GM12878 (cell line): ENCODE measurements at regions not wholly inside any gene's neighbourhood (a gene's known extent, or its start where the extent isn't known, plus 50 kb on each side); places are given as distances from the start of the nearest gene placed in this dataset.

Experiments used
- ATAC-seq: fragments of 200-7000 bp; cut with Tn5 transposase; 3 replicates; pipeline ENCODE4 v1.9.1; 2020; ENCODE audit warnings: mild to moderate bottlenecking, moderate library complexity
- BruUV-seq: library from RNA; stranded (reverse); fragments of 400-500 nt; replicated peaks from 2 replicates; lab custom pipeline; 2021; lab: Mats Ljungman, UMichigan
- CTCF ChIA-PET: fragments of 300-600 bp; sonication (Branson Sonifier 250); formaldehyde crosslinking; extraction: SDS; loops from one replicate; lab custom pipeline; 2021; ENCODE audit warnings: inconsistent platforms; lab: Yijun Ruan, JAX
- POLR2A ChIA-PET: fragments of 350-600 bp; formaldehyde crosslinking; extraction: SDS; loops from one replicate; lab custom pipeline; 2021; ENCODE audit warnings: inconsistent platforms; lab: Charles Lee
- RAD21 ChIA-PET: fragments of 300-600 bp; sonication (Branson Sonifier 250); formaldehyde crosslinking; loops from one replicate; lab custom pipeline; 2023; ENCODE audit warnings: antibody characterized with exemption; ENCODE audit not compliant: unreplicated experiment; lab: Charles Lee
- SMC1A ChIA-PET: fragments of 300-600 bp; sonication (Branson Sonifier 250); formaldehyde crosslinking; loops from one replicate; lab custom pipeline; 2023; ENCODE audit not compliant: unreplicated experiment, uncharacterized antibody; lab: Charles Lee
- DNase-seq: peaks from one replicate; pipeline ENCODE4 v3.0.0-alpha.2; 2011; ENCODE audit warnings: low read depth, low spot score
- FAIRE-seq: peaks from 3 replicates; lab custom pipeline; 2011; peaks lifted over from hg19 to GRCh38; lab: Jason Lieb, UNC
- H2AFZ ChIP-seq: 2 replicates; pipeline ENCODE4 v1.6.0; 2011; ENCODE audit warnings: low read depth, low read length, control low read depth; ENCODE audit not compliant: control insufficient read depth
- H3K27ac ChIP-seq: 2 replicates; pipeline ENCODE4 v1.5.1; 2011; ENCODE audit warnings: control low read depth; ENCODE audit not compliant: control insufficient read depth, insufficient read depth
- H3K27me3 ChIP-seq, 2 experiments: replicated peaks in 1 of 2; 2 replicates each; pipeline versions ENCODE4 v1.6.0 to v1.6.1; 2011; ENCODE audit warnings: low read length in 1 of 2; ENCODE audit not compliant: control insufficient read depth in 2 of 2, insufficient read depth in 2 of 2
- H3K36me3 ChIP-seq, 2 experiments: 2 replicates each; pipeline ENCODE4 v1.5.1; 2011; ENCODE audit warnings: low read length in 1 of 2; ENCODE audit not compliant: control insufficient read depth in 2 of 2, insufficient read depth in 2 of 2
- H3K4me1 ChIP-seq: 2 replicates; pipeline ENCODE4 v1.6.1; 2011; ENCODE audit warnings: mild to moderate bottlenecking, low read length, moderate library complexity, mixed read lengths; ENCODE audit not compliant: control insufficient read depth, insufficient read depth
- H3K4me2 ChIP-seq: 2 replicates; pipeline ENCODE4 v1.6.0; 2011; ENCODE audit warnings: control low read depth; ENCODE audit not compliant: control insufficient read depth, insufficient read depth
- H3K4me3 ChIP-seq: fragments of 200-600 bp; sonication (generic); 2 replicates; pipeline ENCODE4 v1.5.1; 2016
- H3K79me2 ChIP-seq: 2 replicates; pipeline ENCODE4 v1.6.0; 2011; ENCODE audit warnings: low read length; ENCODE audit not compliant: control insufficient read depth, insufficient read depth
- H3K9ac ChIP-seq: 2 replicates; pipeline ENCODE4 v1.8.0; 2011; ENCODE audit warnings: low read length, control low read depth, mixed read lengths; ENCODE audit not compliant: control insufficient read depth, insufficient read depth
- H3K9me3 ChIP-seq: replicated peaks from 3 replicates; pipeline ENCODE4 v1.5.1; 2011; ENCODE audit warnings: mild to moderate bottlenecking, low read length; ENCODE audit not compliant: control insufficient read depth, insufficient read depth
- H4K20me1 ChIP-seq: 2 replicates; pipeline ENCODE4 v1.6.0; 2011; ENCODE audit not compliant: control insufficient read depth, insufficient read depth
- CBX5 ChIP-seq: sonication (generic); IDR thresholded peaks from 2 replicates; pipeline ENCODE4 v1.6.1; 2016; ENCODE audit warnings: low read depth, moderate library complexity, mild to moderate bottlenecking, inconsistent platforms
- CHD4 ChIP-seq: fragments of 200-600 bp; sonication (generic); IDR thresholded peaks from 2 replicates; pipeline ENCODE4 v1.6.1; 2016; ENCODE audit warnings: mild to moderate bottlenecking
- FOS ChIP-seq: IDR thresholded peaks from 3 replicates; pipeline ENCODE4 v1.6.1; 2011; ENCODE audit warnings: borderline replicate concordance; ENCODE audit not compliant: insufficient read length; ENCODE audit errors: extremely low read depth
- GABPA ChIP-seq: IDR thresholded peaks from 2 replicates; pipeline ENCODE4 v1.6.1; 2014; ENCODE audit warnings: antibody characterized with exemption, low read depth, mild to moderate bottlenecking, inconsistent platforms
- HCFC1 ChIP-seq: fragments of 150-350 bp; IDR thresholded peaks from 2 replicates; pipeline ENCODE4 v1.6.1; 2014; ENCODE audit warnings: low read length
- HSF1 ChIP-seq: fragments of 150-350 bp; IDR thresholded peaks from 2 replicates; pipeline ENCODE4 v1.6.1; 2014; ENCODE audit warnings: mild to moderate bottlenecking, low read depth, low read length
- MAX ChIP-seq: IDR thresholded peaks from 2 replicates; pipeline ENCODE4 v1.6.1; 2012; ENCODE audit warnings: low read depth, low read length, improper control_type of control experiment
- MLLT1 ChIP-seq: fragments of 450-650 bp; IDR thresholded peaks from 2 replicates; pipeline ENCODE4 v1.6.1; 2016; ENCODE audit warnings: mild to moderate bottlenecking
- PAX8 ChIP-seq: fragments of 450-650 bp; IDR thresholded peaks from 2 replicates; pipeline ENCODE4 v1.6.1; 2017; ENCODE audit warnings: mild to moderate bottlenecking, moderate library complexity
- PKNOX1 ChIP-seq: fragments of 450-650 bp; IDR thresholded peaks from 2 replicates; pipeline ENCODE4 v1.6.1; 2016; ENCODE audit warnings: mild to moderate bottlenecking
- POLR2AphosphoS5 ChIP-seq: IDR thresholded peaks from 2 replicates; pipeline ENCODE4 v1.6.1; 2011; ENCODE audit warnings: mild to moderate bottlenecking, low read length, inconsistent platforms
- RAD21 ChIP-seq: IDR thresholded peaks from 2 replicates; pipeline ENCODE4 v1.6.1; 2011; ENCODE audit warnings: mild to moderate bottlenecking, low read depth, low read length, moderate library complexity; ENCODE audit not compliant: insufficient read depth
- RAD51 ChIP-seq: fragments of 450-650 bp; IDR thresholded peaks from 2 replicates; pipeline ENCODE4 v1.6.1; 2016; ENCODE audit warnings: moderate library complexity, mild to moderate bottlenecking, inconsistent platforms
- SUZ12 ChIP-seq: fragments of 200-600 bp; sonication (generic); IDR thresholded peaks from one replicate; pipeline ENCODE4 v1.6.1; 2018; ENCODE audit warnings: antibody characterized with exemption, mild to moderate bottlenecking; ENCODE audit not compliant: unreplicated experiment
- TCF3 ChIP-seq: IDR thresholded peaks from 2 replicates; pipeline ENCODE4 v1.6.1; 2012; ENCODE audit warnings: low read depth, mild to moderate bottlenecking, low read length, borderline replicate concordance; ENCODE audit not compliant: insufficient read depth
- WGBS: methylation state at CpG from one replicate; pipeline ENCODE4 v1.1.6; 2016; ENCODE audit warnings: low lambda C conversion rate; ENCODE audit not compliant: insufficient replicate concordance, insufficient coverage; ENCODE audit errors: missing lambda C conversion rate; 5-methylcytosine and 5-hydroxymethylcytosine counted together
- in situ Hi-C: fragments of 300-500 bp; cut with MboI; formaldehyde crosslinking; loops from 9 replicates; pipeline ENCODE4 v1.14.3; 2018; ENCODE audit warnings: mixed read lengths
- intact Hi-C: fragments of 100-400 bp; cut with micrococcal nuclease; formaldehyde crosslinking; loops from one replicate; pipeline ENCODE4 v1.14.2; 2022; ENCODE audit not compliant: unreplicated experiment

- no peak overlapping the region for H3K4me3 ChIP-seq
- H3K4me1 ChIP-seq: peaks cover 15% of the 10 kb centered on the region
- no peak for ATAC-seq
- no peak for DNase-seq
- in situ Hi-C loops: no loop called here
- no peak overlapping the region for H2AFZ ChIP-seq
- no peaks in the 10 kb centered on the region for H3K27me3 ChIP-seq
- H3K36me3 ChIP-seq: no peaks in the 10 kb centered on the region
- H3K4me2 ChIP-seq: no peak overlapping the region
- RAD21 ChIA-PET: no interaction called here
- SMC1A ChIA-PET: no interaction called here
- POLR2A ChIA-PET: no interaction called here
- intact Hi-C loops: no loop called here
- no peaks in the 10 kb centered on the region for H3K79me2 ChIP-seq
- FAIRE-seq: no peak
- 96% methylated on average over 2 of the region's 2 CpGs for WGBS
- TF ChIP-seq TCF3: no peak
- TF ChIP-seq HSF1: no peak
- TF ChIP-seq, all 136 proteins: peak for 0
- BruUV-seq: no TSS peak
- Histone ChIP-seq H4K20me1 (no peaks in the 10 kb centered on the region), H3K9ac (no peak overlapping the region), H3K27ac (no peak overlapping the region), H3K9me3 (no peaks in the 10 kb centered on the region; the same call in 2 of the 3 replicates)
- CTCF ChIA-PET: no interaction called here
Observed at GRCh38 chr18:9013926-9014373, 88.5 kb upstream of the NDUFV2 start.

- DNase-seq (no peak), FAIRE-seq (no peak), ATAC-seq (no peak)
- POLR2A ChIA-PET: no interaction called here
- intact Hi-C loops (no loop called here), in situ Hi-C loops (no loop called here)
- no peaks in the 10 kb centered on the region for H3K9me3 ChIP-seq
- H3K9ac ChIP-seq: no peak overlapping the region
- WGBS: 93% methylated on average over 3 of the region's 3 CpGs
- H3K4me2 ChIP-seq: no peak overlapping the region
- H4K20me1 ChIP-seq: no peaks in the 10 kb centered on the region
- H2AFZ ChIP-seq: no peak overlapping the region
- H3K27ac ChIP-seq: no peak overlapping the region
- no peaks in the 10 kb centered on the region for H3K27me3 ChIP-seq
- RAD21 ChIA-PET: interaction anchor here (0.9 kb wide), 1 partner anchor 331 kb away, joined by 4 read pairs; no protein-coding TSS in a partner anchor
- peaks cover 15% of the 10 kb centered on the region for H3K4me1 ChIP-seq
- no TSS peak for BruUV-seq
- no peaks in the 10 kb centered on the region for H3K79me2 ChIP-seq
- H3K4me3 ChIP-seq: no peak overlapping the region
- no peaks in the 10 kb centered on the region for H3K36me3 ChIP-seq
- TF ChIP-seq RAD51 (no peak), HCFC1 (no peak), MAX (no peak), PAX8 (no peak), FOS (no peak), CHD4 (no peak), CBX5 (no peak), SUZ12 (no peak), MLLT1 (no peak), GABPA (no peak), POLR2AphosphoS5 (no peak), RAD21 (no peak), PKNOX1 (no peak)
- TF ChIP-seq, all 136 proteins: peak for 0
- ChIA-PET SMC1A (no interaction called here), CTCF (interaction anchor here (1.1 kb wide), 1 partner anchor 32 kb away, joined by 3 read pairs; no protein-coding TSS in a partner anchor)
Observed at GRCh38 chr18:9015689-9016088, 86.8 kb upstream of the NDUFV2 start.
